WTC11 (cell line): ENCODE measurements at regions not wholly inside any gene's neighbourhood (a gene's known extent, or its start where the extent isn't known, plus 50 kb on each side); places are given as distances from the start of the nearest gene placed in this dataset.

ENCODE experiments used
- ATAC-seq: fragments of 200-7000 bp; cut with Tn5 transposase; 2 replicates; pipeline ENCODE4 v1.10.0; 2021; ENCODE audit warnings: mild to moderate bottlenecking, moderate library complexity
- CTCF ChIA-PET: fragments of 300-600 bp; sonication (Branson Sonifier 250); formaldehyde crosslinking; loops from one replicate; lab custom pipeline; 2021; ENCODE audit warnings: antibody characterized with exemption; lab: Charles Lee
- POLR2A ChIA-PET: fragments of 350-600 bp; sonication (Branson Sonifier 250); formaldehyde crosslinking; loops from one replicate; lab custom pipeline; 2021; ENCODE audit warnings: antibody characterized with exemption; lab: Charles Lee
- DNase-seq: peaks from one replicate; pipeline ENCODE4 v3.0.0; 2021; ENCODE audit warnings: low spot score
- H3K27ac Mint-ChIP-seq: 2 replicates; pipeline ENCODE4 v1.8.0; 2021; ENCODE audit warnings: mixed read lengths
- H3K27me3 Mint-ChIP-seq: 2 replicates; pipeline ENCODE4 v1.8.0; 2021; ENCODE audit warnings: low read depth, mild to moderate bottlenecking, moderate library complexity, mixed read lengths
- H3K36me3 Mint-ChIP-seq: 2 replicates; pipeline ENCODE4 v1.8.0; 2021; ENCODE audit warnings: mixed read lengths
- H3K4me1 Mint-ChIP-seq: 2 replicates; pipeline ENCODE4 v1.8.0; 2022; ENCODE audit warnings: mixed read lengths
- H3K4me3 Mint-ChIP-seq: 2 replicates; pipeline ENCODE4 v1.8.0; 2021; ENCODE audit warnings: mild to moderate bottlenecking, moderate library complexity, mixed read lengths
- H3K9me3 Mint-ChIP-seq: 2 replicates; pipeline ENCODE4 v1.8.0; 2021; ENCODE audit warnings: mixed read lengths
- ATF1 ChIP-seq: sonication (generic); formaldehyde crosslinking; IDR thresholded peaks from 2 replicates; pipeline ENCODE4 v1.8.1; 2023; ENCODE audit warnings: mild to moderate bottlenecking, moderate library complexity, missing genetic modification reagents
- ATF3 ChIP-seq: sonication (generic); formaldehyde crosslinking; conservative IDR thresholded peaks from 2 replicates; pipeline ENCODE4 v1.8.1; 2022; ENCODE audit warnings: mild to moderate bottlenecking, missing genetic modification reagents
- CDX4 ChIP-seq: fragments of 250-450 bp; sonication (Bioruptor Pico); IDR thresholded peaks from 2 replicates; pipeline ENCODE4 v1.9.0; 2021; ENCODE audit warnings: moderate library complexity, mild to moderate bottlenecking, inconsistent platforms, borderline replicate concordance
- FOXP4 ChIP-seq: sonication (generic); formaldehyde crosslinking; IDR thresholded peaks from 2 replicates; pipeline ENCODE4 v1.8.0; 2022; ENCODE audit warnings: mild to moderate bottlenecking, missing genetic modification reagents
- HMGXB4 ChIP-seq: sonication (generic); formaldehyde crosslinking; IDR thresholded peaks from 2 replicates; pipeline ENCODE4 v1.8.1; 2023; ENCODE audit warnings: mild to moderate bottlenecking, moderate library complexity, missing genetic modification reagents
- MLX ChIP-seq: sonication (generic); formaldehyde crosslinking; IDR thresholded peaks from 2 replicates; pipeline ENCODE4 v1.8.1; 2023; ENCODE audit warnings: mild to moderate bottlenecking, missing genetic modification reagents, moderate library complexity
- MYBL2 ChIP-seq: sonication (generic); formaldehyde crosslinking; IDR thresholded peaks from 2 replicates; pipeline ENCODE4 v1.8.1; 2023; ENCODE audit warnings: mild to moderate bottlenecking, moderate library complexity, missing genetic modification reagents
- OVOL2 ChIP-seq: fragments of 250-450 bp; sonication (Bioruptor Pico); IDR thresholded peaks from 2 replicates; pipeline ENCODE4 v1.9.0; 2021; ENCODE audit warnings: mild to moderate bottlenecking, borderline replicate concordance
- RELA ChIP-seq: sonication (generic); formaldehyde crosslinking; IDR thresholded peaks from 2 replicates; pipeline ENCODE4 v1.8.1; 2022; ENCODE audit warnings: missing genetic modification reagents, mild to moderate bottlenecking, borderline replicate concordance
- SMAD3 ChIP-seq: sonication (generic); formaldehyde crosslinking; IDR thresholded peaks from 2 replicates; pipeline ENCODE4 v1.8.0; 2022; ENCODE audit warnings: missing genetic modification reagents, mild to moderate bottlenecking, borderline replicate concordance
- STAT6 ChIP-seq: sonication (generic); formaldehyde crosslinking; conservative IDR thresholded peaks from 2 replicates; pipeline ENCODE4 v1.8.1; 2023; ENCODE audit warnings: mild to moderate bottlenecking, low read depth, missing genetic modification reagents, moderate library complexity
- TP53 ChIP-seq: sonication (generic); formaldehyde crosslinking; IDR thresholded peaks from 2 replicates; pipeline ENCODE4 v1.8.1; 2023; ENCODE audit warnings: mild to moderate bottlenecking, missing genetic modification reagents
- USF1 ChIP-seq: sonication (generic); formaldehyde crosslinking; IDR thresholded peaks from 2 replicates; pipeline ENCODE4 v1.8.0; 2022; ENCODE audit warnings: mild to moderate bottlenecking, missing genetic modification reagents
- ZNF121 ChIP-seq: sonication (generic); formaldehyde crosslinking; IDR thresholded peaks from 2 replicates; pipeline ENCODE4 v1.8.0; 2023; ENCODE audit warnings: missing genetic modification reagents
- ZNF281 ChIP-seq: sonication (generic); formaldehyde crosslinking; IDR thresholded peaks from 2 replicates; pipeline ENCODE4 v1.8.0; 2023; ENCODE audit warnings: mild to moderate bottlenecking, missing genetic modification reagents
- ZNF532 ChIP-seq: fragments of 250-450 bp; sonication (Bioruptor Pico); IDR thresholded peaks from 2 replicates; pipeline ENCODE4 v1.9.0; 2021; ENCODE audit warnings: mild to moderate bottlenecking, borderline replicate concordance

GRCh38 chr6:66896415-66896814 lies 1189.4 kb upstream of the EYS start:
- DNase-seq, result no peak
- Mint-ChIP-seq H3K9me3 (peaks cover 52% of the 10 kb centered on the region), H3K27ac (no peak overlapping the region), H3K27me3 (no peaks in the 10 kb centered on the region), H3K36me3 (peaks cover 34% of the 10 kb centered on the region), H3K4me3 (no peak overlapping the region), H3K4me1 (no peaks in the 10 kb centered on the region)
- no peak for ATAC-seq
- ChIA-PET CTCF (no interaction called here), POLR2A (no interaction called here)
- no peak for TF ChIP-seq ZNF121 (CRISPR knock-in tag)
- no peak for TF ChIP-seq ATF1 (CRISPR knock-in tag)
- no peak for TF ChIP-seq ZNF532 (CRISPR knock-in tag)
- no peak for TF ChIP-seq SMAD3
- no peak for TF ChIP-seq ZNF281 (CRISPR knock-in tag)
- TF ChIP-seq TP53 (CRISPR knock-in tag), result no peak
- TF ChIP-seq CDX4 (CRISPR knock-in tag), result no peak

GRCh38 chr6:66883453-66883852 lies 1176.4 kb upstream of the EYS start:
- no peaks in the 10 kb centered on the region for H3K4me1 Mint-ChIP-seq
- ATAC-seq (no peak), DNase-seq (no peak)
- H3K27me3 Mint-ChIP-seq, result no peaks in the 10 kb centered on the region; the same call in none of the 2 replicates
- peaks cover 48% of the 10 kb centered on the region for H3K36me3 Mint-ChIP-seq
- no peak overlapping the region for H3K4me3 Mint-ChIP-seq
- H3K9me3 Mint-ChIP-seq, result peaks cover 69% of the 10 kb centered on the region
- ChIA-PET CTCF (no interaction called here), POLR2A (no interaction called here)
- H3K27ac Mint-ChIP-seq, result no peak overlapping the region
- TF ChIP-seq USF1 (no peak), FOXP4 (CRISPR knock-in tag) (no peak), HMGXB4 (CRISPR knock-in tag) (no peak), MYBL2 (CRISPR knock-in tag) (no peak), RELA (CRISPR knock-in tag) (no peak), MLX (CRISPR knock-in tag) (no peak), OVOL2 (CRISPR knock-in tag) (no peak), ATF3 (no peak), STAT6 (CRISPR knock-in tag) (no peak)
